IMR-90 (cell line): ENCODE measurements at regions not wholly inside any gene's neighbourhood (a gene's known extent, or its start where the extent isn't known, plus 50 kb on each side); places are given as distances from the start of the nearest gene placed in this dataset.

Source experiments
- ATAC-seq: fragments of 200-7000 bp; cut with Tn5 transposase; 2 replicates; pipeline ENCODE4 v1.9.1; 2020; ENCODE audit warnings: low read depth, mild to moderate bottlenecking, moderate library complexity
- BruUV-seq: library from RNA; stranded (reverse); fragments of 400-500 nt; replicated peaks from 2 replicates; lab custom pipeline; 2021; lab: Mats Ljungman, UMichigan
- CTCF ChIA-PET: fragments of 300-600 bp; formaldehyde crosslinking; extraction: SDS; loops from one replicate; lab custom pipeline; 2021; ENCODE audit warnings: antibody characterized with exemption; lab: Yijun Ruan, JAX
- POLR2A ChIA-PET: fragments of 300-600 bp; sonication (Branson Sonifier 250); formaldehyde crosslinking; loops from one replicate; lab custom pipeline; 2022; ENCODE audit warnings: antibody characterized with exemption; ENCODE audit not compliant: unreplicated experiment; lab: Charles Lee
- DNase-seq: peaks from one replicate; pipeline ENCODE4 v3.0.0; 2013
- H2AFZ ChIP-seq: replicated peaks from 2 replicates; pipeline ENCODE3; 2013; ENCODE audit warnings: low read length, mild to moderate bottlenecking; ENCODE audit not compliant: poor library complexity
- H2AK5ac ChIP-seq: 2 replicates; pipeline ENCODE4 v1.6.1; 2013; ENCODE audit warnings: low read depth, low read length, inconsistent platforms
- H2AK9ac ChIP-seq: replicated peaks from 2 replicates; pipeline ENCODE3; 2013; ENCODE audit warnings: mild to moderate bottlenecking, low read depth, low read length, moderate library complexity; ENCODE audit not compliant: poor library complexity
- H2BK120ac ChIP-seq: 2 replicates; pipeline ENCODE4 v1.6.1; 2013; ENCODE audit warnings: low read depth, low read length, inconsistent platforms
- H2BK15ac ChIP-seq: 3 replicates; pipeline ENCODE4 v1.6.1; 2013; ENCODE audit warnings: low read depth, low read length, inconsistent platforms
- H2BK20ac ChIP-seq: 2 replicates; pipeline ENCODE4 v1.6.1; 2013; ENCODE audit warnings: low read depth, mild to moderate bottlenecking, inconsistent platforms, low read length, moderate library complexity
- H2BK5ac ChIP-seq: 2 replicates; pipeline ENCODE4 v1.6.1; 2013; ENCODE audit warnings: mild to moderate bottlenecking, low read depth, low read length, inconsistent platforms; ENCODE audit not compliant: poor library complexity, severe bottlenecking
- H3K14ac ChIP-seq: replicated peaks from 2 replicates; pipeline ENCODE4 v1.6.1; 2013; ENCODE audit warnings: low read depth, low read length, inconsistent platforms
- H3K18ac ChIP-seq: 2 replicates; pipeline ENCODE4 v1.6.1; 2013; ENCODE audit warnings: low read depth, low read length, control low read depth
- H3K23ac ChIP-seq: 2 replicates; pipeline ENCODE4 v1.6.1; 2013; ENCODE audit warnings: low read depth, low read length, inconsistent platforms
- H3K27ac ChIP-seq: 2 replicates; pipeline ENCODE4 v1.5.1; 2013; ENCODE audit warnings: mild to moderate bottlenecking, control low read depth, low read length; ENCODE audit not compliant: insufficient read depth
- H3K27me3 ChIP-seq: 2 replicates; pipeline ENCODE4 v1.6.1; 2013; ENCODE audit warnings: low read length; ENCODE audit not compliant: control insufficient read depth, insufficient read depth
- H3K36me3 ChIP-seq: 2 replicates; pipeline ENCODE4 v1.6.1; 2013; ENCODE audit warnings: low read length, mixed read lengths; ENCODE audit not compliant: control insufficient read depth, insufficient read depth
- H3K4ac ChIP-seq: 2 replicates; pipeline ENCODE4 v1.6.1; 2013; ENCODE audit warnings: low read depth, low read length, inconsistent platforms
- H3K4me1 ChIP-seq: 2 replicates; pipeline ENCODE4 v1.6.1; 2013; ENCODE audit warnings: low read length, mixed read lengths; ENCODE audit not compliant: control insufficient read depth, insufficient read depth
- H3K4me2 ChIP-seq: 2 replicates; pipeline ENCODE4 v1.6.1; 2013; ENCODE audit warnings: low read depth, mild to moderate bottlenecking, control low read depth, low read length, moderate library complexity
- H3K4me3 ChIP-seq: 2 replicates; pipeline ENCODE4 v1.5.1; 2013; ENCODE audit warnings: low read depth, mild to moderate bottlenecking, control low read depth, low read length, moderate library complexity; ENCODE audit not compliant: insufficient read depth
- H3K56ac ChIP-seq: 2 replicates; pipeline ENCODE4 v1.6.1; 2013; ENCODE audit warnings: low read length, inconsistent platforms; ENCODE audit not compliant: insufficient read depth; ENCODE audit errors: extremely low read depth
- H3K79me1 ChIP-seq, 2 experiments: 2 replicates each; pipeline ENCODE4 v1.6.1; 2013; ENCODE audit warnings: low read length in 2 of 2, inconsistent platforms in 1 of 2, low read depth in 1 of 2
- H3K9ac ChIP-seq: 2 replicates; pipeline ENCODE4 v1.6.1; 2013; ENCODE audit warnings: low read depth, low read length, control low read depth
- H3K9me1 ChIP-seq: 2 replicates; pipeline ENCODE4 v1.6.1; 2013; ENCODE audit warnings: low read length, inconsistent platforms; ENCODE audit not compliant: insufficient read depth
- H3K9me3 ChIP-seq: 2 replicates; pipeline ENCODE4 v1.6.1; 2013; ENCODE audit warnings: low read length; ENCODE audit not compliant: control insufficient read depth, insufficient read depth
- H4K20me1 ChIP-seq: 2 replicates; pipeline ENCODE4 v1.6.1; 2013; ENCODE audit warnings: low read length, inconsistent platforms; ENCODE audit not compliant: insufficient read depth
- H4K5ac ChIP-seq: 2 replicates; pipeline ENCODE4 v1.6.1; 2013; ENCODE audit warnings: mild to moderate bottlenecking, low read depth, low read length, control low read depth
- H4K8ac ChIP-seq, 2 experiments: 2 replicates each; pipeline ENCODE4 v1.6.1; 2013; ENCODE audit warnings: low read depth in 2 of 2, low read length in 2 of 2, control low read depth in 1 of 2, inconsistent platforms in 1 of 2
- H4K91ac ChIP-seq: 2 replicates; pipeline ENCODE4 v1.6.1; 2013; ENCODE audit warnings: low read depth, low read length, inconsistent platforms; ENCODE audit not compliant: insufficient read depth
- CHD1 ChIP-seq: IDR thresholded peaks from 2 replicates; pipeline ENCODE4 v1.6.1; 2012; ENCODE audit warnings: low read depth, low read length, improper control_type of control experiment
- FOS ChIP-seq: fragments of 150-350 bp; IDR thresholded peaks from 2 replicates; pipeline ENCODE4 v1.6.1; 2016; ENCODE audit warnings: low read depth, low read length
- MAFK ChIP-seq: IDR thresholded peaks from 2 replicates; pipeline ENCODE4 v1.6.1; 2012; ENCODE audit warnings: low read depth, low read length, improper control_type of control experiment
- NFE2L2 ChIP-seq: fragments of 150-350 bp; IDR thresholded peaks from 2 replicates; pipeline ENCODE4 v1.6.1; 2016; ENCODE audit warnings: low read depth, mild to moderate bottlenecking, low read length
- RFX5 ChIP-seq: IDR thresholded peaks from 2 replicates; pipeline ENCODE4 v1.8.0; 2012; ENCODE audit warnings: low read depth, mild to moderate bottlenecking, low read length, moderate library complexity
- WGBS, 2 experiments: methylation state at CpG; one replicate each; pipeline versions ENCODE4 v1.1.5 to v1.1.7; 2013; ENCODE audit warnings: missing lambda C conversion rate in 2 of 2; ENCODE audit not compliant: insufficient read length in 1 of 2; ENCODE audit errors: extremely low coverage in 2 of 2; 5-methylcytosine and 5-hydroxymethylcytosine counted together
- dilution Hi-C: fragments of 300-500 bp; cut with HindIII; formaldehyde crosslinking; loops from one replicate; pipeline ENCODE4 v1.14.3; 2018; ENCODE audit warnings: low sequenced_read_pairs; ENCODE audit not compliant: unreplicated experiment
- in situ Hi-C: fragments of 300-500 bp; cut with MboI; formaldehyde crosslinking; loops from 3 replicates; pipeline ENCODE4 v1.14.3; 2019; ENCODE audit warnings: low sequenced_read_pairs, inconsistent platforms, mixed read lengths
- intact Hi-C: fragments of 100-400 bp; cut with micrococcal nuclease; formaldehyde crosslinking; loops from 2 replicates; pipeline ENCODE4 v1.10.0; 2022
- TF ChIP-seq, protein P1 (sequence below): fragments of 150-350 bp; IDR thresholded peaks from 2 replicates; pipeline ENCODE4 v1.6.1; 2016; ENCODE audit warnings: low read depth, mild to moderate bottlenecking, low read length, moderate library complexity, borderline replicate concordance

DNA sequence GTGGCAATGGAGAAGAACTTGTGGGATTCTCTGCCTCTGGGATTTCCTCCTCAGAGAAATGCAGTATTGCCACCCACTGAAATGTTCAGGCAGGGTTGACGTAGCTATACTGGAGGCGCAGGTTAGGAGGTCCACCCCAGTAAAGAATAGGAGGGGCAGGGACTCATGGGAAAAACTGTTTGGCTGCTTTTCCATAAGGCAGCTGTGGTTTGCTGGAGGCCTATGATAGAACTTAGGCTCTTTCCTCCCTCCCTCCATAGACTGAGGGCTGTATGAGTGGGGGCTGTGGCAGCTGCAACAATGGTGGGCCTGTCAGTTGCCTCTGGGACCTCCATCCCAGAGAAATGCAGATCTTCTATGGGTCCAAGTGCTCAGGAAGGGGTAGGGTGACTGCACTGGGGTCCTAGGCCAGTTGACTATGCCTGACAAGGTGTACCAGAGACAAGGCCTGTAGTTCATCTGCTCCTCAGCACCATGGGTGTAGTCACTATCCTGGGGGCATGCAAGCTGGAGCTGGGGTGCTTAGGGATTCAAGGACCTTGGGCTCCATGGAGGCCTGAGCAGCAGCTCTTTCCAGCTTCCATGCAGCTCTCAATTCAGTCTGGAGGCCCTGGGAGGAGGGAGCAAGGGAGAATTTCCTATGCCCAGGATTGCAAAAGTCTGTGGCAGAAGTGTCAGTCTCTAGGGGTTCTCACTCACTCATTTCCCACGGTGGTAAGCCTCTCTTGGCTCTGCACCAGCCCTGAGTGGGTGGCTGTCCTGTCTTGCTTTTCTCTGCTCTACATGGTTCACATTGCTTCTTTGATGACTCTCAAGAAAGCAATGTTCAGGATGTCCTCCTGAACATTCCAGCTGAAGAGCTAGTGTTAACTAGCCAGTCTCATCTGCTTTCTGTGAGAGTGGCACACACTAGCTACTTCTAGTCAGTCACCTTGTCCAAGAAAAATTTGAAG is 353.0 kb downstream of the IDS start:
- ATAC-seq, result no peak
- Histone ChIP-seq H2AK9ac (no peak overlapping the region), H3K4me3 (no peak overlapping the region), H3K4me1 (no peaks in the 10 kb centered on the region), H3K9me1 (no peaks in the 10 kb centered on the region), H4K20me1 (no peaks in the 10 kb centered on the region), H3K56ac (no peak overlapping the region), H3K14ac (no peak overlapping the region), H4K8ac (no peak overlapping the region), H3K9ac (no peak overlapping the region), H2AFZ (no peak overlapping the region), H3K23ac (no peak overlapping the region), H2AK5ac (no peak overlapping the region), H2BK20ac (no peak overlapping the region), H4K5ac (no peak overlapping the region), H2BK15ac (no peak overlapping the region), H3K79me1 (no peaks in the 10 kb centered on the region), H3K9me3 (peaks cover 6% of the 10 kb centered on the region; the same call in 1 of the 2 replicates), H2BK120ac (no peak overlapping the region), H2BK5ac (no peak overlapping the region), H3K4ac (no peak overlapping the region), H3K36me3 (no peaks in the 10 kb centered on the region), H3K27ac (no peak overlapping the region), H4K91ac (no peak overlapping the region), H3K4me2 (no peak overlapping the region), H3K27me3 (no peaks in the 10 kb centered on the region), H3K18ac (no peak overlapping the region)
- in situ Hi-C loops, result no loop called here
- dilution Hi-C loops, result no loop called here
- BruUV-seq, result no TSS peak
- no peak for DNase-seq
- ChIA-PET CTCF (no interaction called here), POLR2A (interaction anchor here (0.6 kb wide), 1 partner anchor 229 kb away, joined by 5 read pairs; no protein-coding TSS in a partner anchor)
- intact Hi-C loops, result no loop called here
- TF ChIP-seq RFX5 (no peak), CHD1 (no peak), FOS (no peak), MAFK (no peak), NFE2L2 (no peak)
- TF ChIP-seq, protein P1, sequence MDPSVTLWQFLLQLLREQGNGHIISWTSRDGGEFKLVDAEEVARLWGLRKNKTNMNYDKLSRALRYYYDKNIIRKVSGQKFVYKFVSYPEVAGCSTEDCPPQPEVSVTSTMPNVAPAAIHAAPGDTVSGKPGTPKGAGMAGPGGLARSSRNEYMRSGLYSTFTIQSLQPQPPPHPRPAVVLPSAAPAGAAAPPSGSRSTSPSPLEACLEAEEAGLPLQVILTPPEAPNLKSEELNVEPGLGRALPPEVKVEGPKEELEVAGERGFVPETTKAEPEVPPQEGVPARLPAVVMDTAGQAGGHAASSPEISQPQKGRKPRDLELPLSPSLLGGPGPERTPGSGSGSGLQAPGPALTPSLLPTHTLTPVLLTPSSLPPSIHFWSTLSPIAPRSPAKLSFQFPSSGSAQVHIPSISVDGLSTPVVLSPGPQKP, result no peak
- WGBS, 2 experiments, result no CpG with 5 or more reads among the region's 3 CpGs
